Omental fat pad (tissue), 3 donors: ENCODE measurements at regions not wholly inside any gene's neighbourhood (a gene's known extent, or its start where the extent isn't known, plus 50 kb on each side); places are given as distances from the start of the nearest gene placed in this dataset.

Experiments used
- ATAC-seq: fragments of 150-250 bp; one replicate; pipeline ENCODE4 v1.9.1; 2016; ENCODE audit warnings: mild to moderate bottlenecking, moderate library complexity; ENCODE audit not compliant: low FRiP score
- DNase-seq: peaks from one replicate; pipeline ENCODE4 v3.0.0-alpha.2; 2019; ENCODE audit warnings: low spot score
- CTCF ChIP-seq, 3 donors: fragments of 450-650 bp; IDR thresholded peaks; one replicate each; pipeline ENCODE4 v1.5.1; 2016 to 2017; ENCODE audit warnings: antibody characterized with exemption in 3 of 3, mild to moderate bottlenecking in 3 of 3, moderate library complexity in 2 of 3

- peak in 2 of 3 donors; percentile 65 to 85 for TF ChIP-seq CTCF (IDR thresholded peaks at IDR 0.05)
- ATAC-seq (peak; percentile 84), DNase-seq (no peak)
Observed at GRCh38 chr2:234550511-234551107, 53.7 kb upstream of the ARL4C start.

GRCh38 chr2:234550056-234550455 is 53.2 kb upstream of the ARL4C start:
- no peak for ATAC-seq
- DNase-seq = no peak
- TF ChIP-seq CTCF (IDR thresholded peaks at IDR 0.05) = no peak

GRCh38 chr2:234548695-234549420 is 52.0 kb upstream of the ARL4C start:
- DNase-seq = no peak
- no peak for TF ChIP-seq CTCF (IDR thresholded peaks at IDR 0.05)
- no peak for ATAC-seq

GRCh38 chr2:234546770-234547169 is 49.9 kb upstream of the ARL4C start:
- TF ChIP-seq CTCF (IDR thresholded peaks at IDR 0.05) = no peak
- ATAC-seq (no peak), DNase-seq (no peak)
